Forelimb muscle (tissue), 1 donor: ENCODE measurements at regions not wholly inside any gene's neighbourhood (a gene's known extent, or its start where the extent isn't known, plus 50 kb on each side); places are given as distances from the start of the nearest gene placed in this dataset.
"Not testable (repeated sequence)": the region's sequence is repeated elsewhere in the genome, so short reads cannot be mapped to it uniquely, and the experiment has no call there.

Source experiments
- DNase-seq: peaks from one replicate; pipeline ENCODE4 v3.0.0-alpha.2; 2013; ENCODE audit warnings: low read depth

GRCh38 chr3:164144824-164145223 is 933.5 kb downstream of the SI start:
- no peak for DNase-seq

- DNase-seq = no peak
Measured at GRCh38 chr3:164132878-164133277, 945.4 kb downstream of the SI start.

GRCh38 chr3:164113371-164114332 is 964.6 kb downstream of the SI start:
- DNase-seq = no peak

- no peak for DNase-seq
Measured at GRCh38 chr3:164096352-164096751, 981.9 kb downstream of the SI start.

- DNase-seq = no peak
Measured at GRCh38 chr3:164095949-164096348, 982.3 kb downstream of the SI start.

GRCh38 chr3:164095279-164095678 is 983.0 kb downstream of the SI start:
- DNase-seq = no peak

- no peak for DNase-seq
Measured at GRCh38 chr3:164094546-164094945, 983.8 kb downstream of the SI start.

GRCh38 chr3:164080208-164080607 is 998.1 kb downstream of the SI start:
- no peak for DNase-seq

GRCh38 chr3:164064298-164064697 is 1014.0 kb downstream of the SI start:
- no peak for DNase-seq

GRCh38 chr3:164060923-164061322 is 1017.4 kb downstream of the SI start:
- no peak for DNase-seq

GRCh38 chr3:164049847-164050246 is 1028.4 kb downstream of the SI start:
- no peak for DNase-seq

- no peak for DNase-seq
Measured at GRCh38 chr3:164048451-164048850, 1029.8 kb downstream of the SI start.

- DNase-seq = no peak
Measured at GRCh38 chr3:164040991-164041390, 1037.3 kb downstream of the SI start.

- DNase-seq = no peak
Measured at GRCh38 chr3:164030194-164030593, 1048.1 kb downstream of the SI start.

- no peak for DNase-seq
Measured at GRCh38 chr3:164024786-164025185, 1053.5 kb downstream of the SI start.

GRCh38 chr3:164023480-164023879 is 1054.8 kb downstream of the SI start:
- DNase-seq = no peak

- DNase-seq = no peak
Measured at GRCh38 chr3:164018500-164018899, 1059.8 kb downstream of the SI start.

- no peak for DNase-seq
Measured at GRCh38 chr3:164007765-164008164, 1070.5 kb downstream of the SI start.

- DNase-seq = no peak
Measured at GRCh38 chr3:164004205-164004604, 1074.1 kb downstream of the SI start.

GRCh38 chr3:164003016-164003415 is 1075.3 kb downstream of the SI start:
- not testable (repeated sequence) for DNase-seq

- DNase-seq = no peak
Measured at GRCh38 chr3:163983940-163984339, 1094.4 kb downstream of the SI start.

- DNase-seq = no peak
Measured at GRCh38 chr3:163971861-163972260, 1106.4 kb downstream of the SI start.

- DNase-seq = no peak
Measured at GRCh38 chr3:163957072-163957471, 1121.2 kb downstream of the SI start.

- DNase-seq = no peak
Measured at GRCh38 chr3:163953526-163953925, 1124.8 kb downstream of the SI start.
